ENCODE measurements at regions not wholly inside any gene's neighbourhood (a gene's known extent, or its start where the extent isn't known, plus 50 kb on each side); places are given as distances from the start of the nearest gene placed in this dataset.

- TF ChIP-seq CHD7 (IDR thresholded peaks at IDR 0.05; ENCODE audit: insufficient replicate concordance, low read length) = no peak
Observed at GRCh38 chr4:124961138-124961750, 248.7 kb upstream of the ANKRD50 start (continued).

Measured in H1 (cell line).